SK-MEL-5 (cell line): ENCODE measurements at regions not wholly inside any gene's neighbourhood (a gene's known extent, or its start where the extent isn't known, plus 50 kb on each side); places are given as distances from the start of the nearest gene placed in this dataset.

ENCODE experiments used
- small RNA-seq, 2 experiments: library from RNA; depleted of rRNA; stranded (forward); fragments of <200 nt; gene quantifications; one replicate each; pipeline ENCODE3, GENCODE V24; 2014

Small RNA genes in the stretch of these regions (small RNA-seq; reads per million reads assigned to genes)
- gene RNA5SP451: 0 to 0.81 reads per million in 2 experiments
